Keratinocyte (primary cell): ENCODE measurements at regions not wholly inside any gene's neighbourhood (a gene's known extent, or its start where the extent isn't known, plus 50 kb on each side); places are given as distances from the start of the nearest gene placed in this dataset.

Source experiments
- DNase-seq: peaks from one replicate; pipeline ENCODE4 v3.0.0-alpha.2; 2011; ENCODE audit warnings: low read depth, missing footprints, low spot score
- FAIRE-seq: peaks from 2 replicates; lab custom pipeline; 2011; peaks lifted over from hg19 to GRCh38; lab: Jason Lieb, UNC
- H2AFZ ChIP-seq: 2 replicates; pipeline ENCODE4 v1.6.0; 2012; ENCODE audit warnings: low read length, control low read depth, inconsistent platforms; ENCODE audit not compliant: control insufficient read depth
- H3K27ac ChIP-seq: 2 replicates; pipeline ENCODE4 v1.5.1; 2011; ENCODE audit warnings: low read length; ENCODE audit not compliant: control insufficient read depth, insufficient read depth
- H3K27me3 ChIP-seq: 3 replicates; pipeline ENCODE4 v1.6.0; 2011; ENCODE audit warnings: low read length; ENCODE audit not compliant: control insufficient read depth, insufficient read depth; ENCODE audit errors: extremely low read depth
- H3K36me3 ChIP-seq, 2 experiments: 2 replicates in 1 of 2; 3 replicates in 1 of 2; pipeline ENCODE4 v1.5.1; 2011; ENCODE audit warnings: low read length in 2 of 2, mild to moderate bottlenecking in 1 of 2; ENCODE audit not compliant: control insufficient read depth in 2 of 2, insufficient read depth in 2 of 2; ENCODE audit errors: extremely low read depth in 1 of 2
- H3K4me1 ChIP-seq: 3 replicates; pipeline ENCODE4 v1.5.1; 2011; ENCODE audit warnings: low read length; ENCODE audit not compliant: control insufficient read depth, insufficient read depth; ENCODE audit errors: extremely low read depth
- H3K4me2 ChIP-seq: 3 replicates; pipeline ENCODE4 v1.6.0; 2011; ENCODE audit warnings: low read depth, low read length; ENCODE audit not compliant: control insufficient read depth, insufficient read depth; ENCODE audit errors: extremely low read depth
- H3K4me3 ChIP-seq, 3 experiments: fragments of 200-600 bp in 1 of 3; sonication (generic) in 1 of 3; 2 replicates in 2 of 3; 3 replicates in 1 of 3; pipeline ENCODE4 v1.5.1; 2011 to 2016; ENCODE audit warnings: low read length in 3 of 3, mild to moderate bottlenecking in 3 of 3, control low read depth in 2 of 3, inconsistent platforms in 1 of 3, low read depth in 1 of 3, mixed read lengths in 1 of 3, mixed run types in 1 of 3, moderate library complexity in 1 of 3; ENCODE audit not compliant: control insufficient read depth in 2 of 3, insufficient read depth in 2 of 3; ENCODE audit errors: extremely low read depth in 1 of 3
- H3K79me2 ChIP-seq: 2 replicates; pipeline ENCODE4 v1.6.0; 2012; ENCODE audit warnings: low read length; ENCODE audit not compliant: control insufficient read depth, insufficient read depth
- H3K9ac ChIP-seq: 3 replicates; pipeline ENCODE4 v1.6.0; 2011; ENCODE audit warnings: low read length; ENCODE audit not compliant: control insufficient read depth, insufficient read depth; ENCODE audit errors: extremely low read depth
- H3K9me1 ChIP-seq: 3 replicates; pipeline ENCODE4 v1.6.0; 2011; ENCODE audit warnings: low read length; ENCODE audit not compliant: control insufficient read depth, insufficient read depth; ENCODE audit errors: extremely low read depth
- H3K9me3 ChIP-seq: 2 replicates; pipeline ENCODE4 v1.5.1; 2012; ENCODE audit warnings: low read depth, low read length; ENCODE audit not compliant: control insufficient read depth
- H4K20me1 ChIP-seq: 3 replicates; pipeline ENCODE4 v1.6.0; 2011; ENCODE audit warnings: low read length; ENCODE audit not compliant: control insufficient read depth, insufficient read depth; ENCODE audit errors: extremely low read depth
- CTCF ChIP-seq, 3 experiments: IDR thresholded peaks in 1 of 3; conservative IDR thresholded peaks in 1 of 3; optimal IDR thresholded peaks in 1 of 3; 2 replicates in 2 of 3; 3 replicates in 1 of 3; pipeline versions ENCODE3 to v1.5.1; 2011; ENCODE audit warnings: low read length in 3 of 3, mild to moderate bottlenecking in 3 of 3, moderate library complexity in 2 of 3, control low read depth in 1 of 3, inconsistent platforms in 1 of 3; ENCODE audit not compliant: insufficient read depth in 2 of 3; ENCODE audit errors: extremely low read depth in 1 of 3
- EZH2 ChIP-seq: IDR thresholded peaks from one replicate; pipeline ENCODE4 v1.6.1; 2012; ENCODE audit warnings: inconsistent platforms, mild to moderate bottlenecking, low read length, moderate library complexity
- dilution Hi-C: fragments of 300-500 bp; cut with MboI; formaldehyde crosslinking; loops from one replicate; pipeline ENCODE4 v1.7.0; 2020; ENCODE audit warnings: low sequenced_read_pairs; ENCODE audit not compliant: extremely low pct_ligation_motif_present

- DNase-seq (no peak), FAIRE-seq (no peak)
- H3K27me3 ChIP-seq = no peaks in the 10 kb centered on the region
- no peak overlapping the region for H3K4me2 ChIP-seq
- H4K20me1 ChIP-seq = no peaks in the 10 kb centered on the region
- no peaks in the 10 kb centered on the region for H3K36me3 ChIP-seq
- no peak overlapping the region for H2AFZ ChIP-seq
- TF ChIP-seq EZH2 (no peak), CTCF (optimal IDR thresholded peaks at IDR 0.05 in 1 of 3, IDR thresholded peaks at IDR 0.05 in 1 of 3, conservative IDR thresholded peaks at IDR 0.05 in 1 of 3; ENCODE audit: extremely low read depth in 1 of 3, insufficient read depth in 2 of 3, low read length in 3 of 3) (no peak)
- dilution Hi-C loops = no loop called here
- H3K79me2 ChIP-seq = no peaks in the 10 kb centered on the region
- no peaks in the 10 kb centered on the region for H3K9me1 ChIP-seq
- H3K4me3 ChIP-seq = no peak overlapping the region
- no peak overlapping the region for H3K9ac ChIP-seq
- no peaks in the 10 kb centered on the region for H3K9me3 ChIP-seq
- H3K4me1 ChIP-seq = no peaks in the 10 kb centered on the region
- H3K27ac ChIP-seq = no peak overlapping the region
Measured at GRCh38 chr5:91491229-91491628, 108.1 kb upstream of the ARRDC3 start.

- Histone ChIP-seq H4K20me1 (no peaks in the 10 kb centered on the region), H3K4me1 (no peaks in the 10 kb centered on the region), H2AFZ (no peak overlapping the region), H3K27ac (no peak overlapping the region), H3K9me1 (no peaks in the 10 kb centered on the region), H3K4me3 (no peak overlapping the region), H3K9me3 (no peaks in the 10 kb centered on the region), H3K36me3 (no peaks in the 10 kb centered on the region), H3K9ac (no peak overlapping the region), H3K4me2 (no peak overlapping the region), H3K27me3 (no peaks in the 10 kb centered on the region), H3K79me2 (no peaks in the 10 kb centered on the region)
- dilution Hi-C loops = no loop called here
- TF ChIP-seq EZH2 (no peak), CTCF (optimal IDR thresholded peaks at IDR 0.05 in 1 of 3, IDR thresholded peaks at IDR 0.05 in 1 of 3, conservative IDR thresholded peaks at IDR 0.05 in 1 of 3; ENCODE audit: extremely low read depth in 1 of 3, insufficient read depth in 2 of 3, low read length in 3 of 3) (no peak)
- DNase-seq (no peak), FAIRE-seq (no peak)
Measured at GRCh38 chr5:91490316-91490715, 107.2 kb upstream of the ARRDC3 start.
